OCI-LY1 (cell line): ENCODE measurements at regions not wholly inside any gene's neighbourhood (a gene's known extent, or its start where the extent isn't known, plus 50 kb on each side); places are given as distances from the start of the nearest gene placed in this dataset.

ENCODE experiments used
- CTCF ChIP-seq: fragments of 200-600 bp; sonication (generic), shearing (Covaris generic); IDR thresholded peaks from 2 replicates; pipeline ENCODE4 v1.5.1; 2017; ENCODE audit warnings: mild to moderate bottlenecking, antibody characterized with exemption, low read length, moderate library complexity, mixed read lengths
- EZH2 ChIP-seq: fragments of 200-600 bp; sonication (generic), shearing (Covaris generic); IDR thresholded peaks from 2 replicates; pipeline ENCODE4 v1.8.0; 2017; ENCODE audit warnings: borderline replicate concordance, mixed run types, mild to moderate bottlenecking, antibody characterized with exemption, low read length, moderate library complexity, mixed read lengths

- TF ChIP-seq EZH2 (no peak), CTCF (no peak)
Observed at GRCh38 chr3:159513867-159514380, 474.7 kb upstream of the IL12A start.
